WI38 (cell line): ENCODE measurements at regions not wholly inside any gene's neighbourhood (a gene's known extent, or its start where the extent isn't known, plus 50 kb on each side); places are given as distances from the start of the nearest gene placed in this dataset.

ENCODE experiments used
- H3K4me3 ChIP-seq: 2 replicates; pipeline ENCODE4 v1.5.1; 2011; ENCODE audit warnings: low read depth, mild to moderate bottlenecking, control low read depth, low read length
- CTCF ChIP-seq: IDR thresholded peaks from 2 replicates; pipeline ENCODE4 v1.5.1; 2012; ENCODE audit warnings: low read depth, mild to moderate bottlenecking, control low read depth, low read length

GRCh38 chr11:15874704-15875103, 481.6 kb downstream of the SOX6 start:
- TF ChIP-seq CTCF = no peak
- no peak overlapping the region for H3K4me3 ChIP-seq

- no peak for TF ChIP-seq CTCF
- H3K4me3 ChIP-seq = no peak overlapping the region
These were observed 481.0 kb downstream of the SOX6 start for GRCh38 chr11:15875393-15875792.

- TF ChIP-seq CTCF = no peak
- H3K4me3 ChIP-seq = no peak overlapping the region
These were observed 480.4 kb downstream of the SOX6 start for GRCh38 chr11:15875943-15876342.

GRCh38 chr11:15878756-15879155, 477.6 kb downstream of the SOX6 start:
- no peak for TF ChIP-seq CTCF

GRCh38 chr11:15880291-15880690, 476.1 kb downstream of the SOX6 start:
- no peak overlapping the region for H3K4me3 ChIP-seq
- no peak for TF ChIP-seq CTCF

More at GRCh38 chr11:15878756-15879155, 477.6 kb downstream of the SOX6 start:
- no peak overlapping the region for H3K4me3 ChIP-seq

- H3K4me3 ChIP-seq = no peak overlapping the region
- TF ChIP-seq CTCF = no peak
These were observed 473.4 kb downstream of the SOX6 start for GRCh38 chr11:15882876-15883454.

GRCh38 chr11:15883455-15883920, 472.9 kb downstream of the SOX6 start:
- no peak for TF ChIP-seq CTCF
- H3K4me3 ChIP-seq = no peak overlapping the region
